HG02759 (cell line): ENCODE measurements at regions not wholly inside any gene's neighbourhood (a gene's known extent, or its start where the extent isn't known, plus 50 kb on each side); places are given as distances from the start of the nearest gene placed in this dataset.

ENCODE experiments used
- ATAC-seq: cut with Tn5 transposase; IDR thresholded peaks from one replicate; pipeline ENCODE4 v1.9.1; 2021; ENCODE audit warnings: mild to moderate bottlenecking, moderate library complexity; ENCODE audit not compliant: unreplicated experiment

DNA sequence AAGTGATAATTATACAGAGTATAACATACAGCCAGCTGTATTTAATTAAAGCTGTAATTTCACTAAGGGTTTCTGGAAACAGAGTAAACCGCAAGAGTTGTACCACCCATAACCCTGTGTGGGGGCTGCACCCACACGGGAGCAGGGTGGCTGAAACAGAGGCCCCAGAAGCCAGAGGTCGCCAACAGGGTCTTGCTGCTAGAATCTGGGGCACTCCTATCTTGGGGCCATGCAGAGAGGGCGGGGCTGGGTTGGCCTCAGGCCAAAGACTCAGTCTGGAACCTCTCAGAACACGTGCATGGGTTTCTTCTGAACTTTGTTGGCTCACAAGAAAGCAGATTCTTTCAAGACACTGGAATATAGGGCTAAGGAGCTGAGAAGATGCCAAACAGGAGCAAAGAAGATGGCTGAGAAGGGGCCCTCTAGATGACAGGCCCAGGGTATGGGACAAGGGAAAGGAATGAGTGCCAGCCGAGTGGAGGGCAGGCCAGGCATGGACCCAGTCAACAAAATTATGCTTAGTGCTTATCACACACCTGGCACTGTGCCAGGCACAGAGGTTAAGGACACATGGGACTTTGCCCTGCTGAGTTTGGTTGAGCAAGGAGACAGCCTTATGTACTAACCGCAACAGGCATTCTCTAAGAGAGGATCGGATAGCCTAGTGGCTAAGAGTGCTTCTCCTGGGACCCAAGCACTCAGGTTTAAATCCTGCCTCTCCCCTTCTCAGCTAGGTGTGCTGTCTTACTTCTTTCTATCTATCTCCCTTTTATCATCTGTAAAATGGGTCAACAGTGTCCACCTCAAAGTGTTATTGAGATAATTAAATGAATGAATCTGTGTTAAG, 96.6 kb upstream of the FOXP4 start:
- ATAC-seq: no peak

DNA sequence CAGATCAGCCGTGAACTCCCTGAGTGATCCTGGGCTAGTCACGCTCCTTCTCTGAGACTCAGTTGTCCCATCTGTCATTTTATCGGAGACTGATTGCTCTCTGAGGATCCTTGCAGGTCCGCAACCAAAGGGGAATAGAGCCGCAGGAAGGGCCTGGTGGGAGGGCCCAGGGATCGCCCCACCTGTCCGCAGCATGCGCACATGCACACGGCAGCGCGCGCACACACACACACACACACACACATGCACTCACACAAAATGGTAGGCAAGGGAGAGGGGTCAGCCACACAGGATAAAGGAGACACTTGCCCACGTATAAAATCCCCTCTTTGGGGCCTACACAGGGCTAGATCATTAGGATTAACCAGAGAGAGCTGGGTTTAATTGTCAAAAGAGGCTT, 95.6 kb upstream of the FOXP4 start:
- ATAC-seq: no peak

DNA sequence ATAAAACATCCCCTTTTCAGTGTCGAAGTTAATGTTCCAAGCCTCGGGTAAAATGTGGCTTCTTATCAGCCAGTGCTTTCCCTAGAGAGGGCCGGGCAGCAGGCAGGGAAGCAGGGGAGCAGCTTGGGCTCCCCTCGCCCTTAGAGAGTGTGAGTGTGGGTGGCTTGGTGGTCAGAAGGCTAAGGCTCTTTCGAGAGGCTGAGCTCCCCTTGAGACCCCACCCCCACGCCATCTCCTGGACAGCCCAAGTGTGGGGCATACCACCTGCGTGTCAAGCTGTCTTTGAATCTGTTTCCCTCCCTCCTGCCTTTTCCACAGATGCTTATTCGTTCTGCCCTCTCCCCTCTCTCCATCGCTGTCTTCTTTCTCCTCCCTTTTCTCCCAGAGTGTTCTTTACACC, 95.1 kb upstream of the FOXP4 start:
- ATAC-seq: no peak

DNA sequence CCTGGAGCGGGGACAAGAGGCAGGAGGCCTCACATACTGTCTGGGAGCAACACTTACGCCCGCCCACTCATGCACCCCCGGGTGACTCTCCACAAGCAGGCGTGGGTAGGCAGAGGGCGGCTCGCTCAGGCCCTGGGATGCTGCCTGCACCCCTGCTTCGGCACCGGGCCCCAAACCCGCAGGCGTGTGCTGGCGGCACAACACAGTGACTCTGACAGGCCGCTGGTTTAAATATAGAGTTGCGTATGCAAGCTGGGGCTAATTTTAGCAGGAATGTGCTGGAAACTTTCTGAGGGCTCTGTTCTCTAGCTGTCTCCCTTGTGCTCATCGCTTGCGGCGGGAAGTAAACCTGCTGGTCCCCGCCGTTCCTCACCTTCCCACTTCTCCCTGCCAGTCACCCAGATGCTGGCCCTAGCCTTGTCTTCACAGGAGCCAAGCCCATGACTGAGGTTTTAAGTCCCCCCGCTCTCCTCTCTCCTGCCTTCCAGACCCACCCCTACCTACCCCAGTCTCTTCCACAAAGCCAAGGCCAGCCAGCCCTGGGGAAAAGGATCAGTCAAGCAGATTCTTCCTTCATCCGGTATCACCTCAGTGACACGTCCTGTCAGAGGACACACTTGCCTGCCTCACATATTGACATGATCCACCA, 94.5 kb upstream of the FOXP4 start:
- ATAC-seq: no peak

DNA sequence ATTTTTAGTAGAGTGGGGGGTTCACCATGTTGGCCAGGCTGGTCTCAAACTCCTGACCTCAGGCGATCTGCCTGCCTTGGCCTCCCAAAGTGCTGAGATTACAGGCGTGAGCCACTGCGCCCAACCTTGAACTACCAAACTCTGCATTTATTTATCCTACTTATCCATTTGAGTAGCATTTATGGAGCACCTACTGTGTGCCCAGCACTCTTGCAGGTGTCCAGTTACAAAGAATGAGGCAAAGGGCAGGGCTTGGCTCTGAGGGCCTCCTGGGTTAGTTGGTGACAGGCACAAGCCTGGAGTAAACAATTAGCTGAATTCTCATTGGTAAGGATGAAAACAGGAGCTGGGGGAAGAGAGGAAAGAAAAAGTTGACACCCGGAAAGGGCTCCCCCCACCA, 93.4 kb upstream of the FOXP4 start:
- no peak for ATAC-seq

DNA sequence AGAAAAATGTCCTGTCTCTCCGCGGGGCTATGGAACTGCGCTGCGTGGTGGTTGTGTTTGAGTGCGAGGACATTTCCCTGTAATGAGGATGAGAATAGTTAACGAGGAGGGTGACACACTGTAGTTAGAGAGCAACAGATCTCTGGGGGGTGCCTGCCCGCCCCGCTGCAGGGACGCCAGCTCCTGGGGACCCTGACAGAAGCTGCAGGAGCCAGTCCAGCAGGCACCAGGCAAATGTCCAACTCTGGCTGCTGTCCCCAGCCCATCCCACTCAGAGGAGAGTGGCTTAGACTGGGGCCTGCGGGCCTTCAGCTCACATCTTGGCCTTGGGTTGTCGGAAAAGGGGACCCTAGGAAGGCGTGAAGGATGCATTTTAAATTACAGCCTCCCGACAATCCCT, 92.9 kb upstream of the FOXP4 start:
- no peak for ATAC-seq

DNA sequence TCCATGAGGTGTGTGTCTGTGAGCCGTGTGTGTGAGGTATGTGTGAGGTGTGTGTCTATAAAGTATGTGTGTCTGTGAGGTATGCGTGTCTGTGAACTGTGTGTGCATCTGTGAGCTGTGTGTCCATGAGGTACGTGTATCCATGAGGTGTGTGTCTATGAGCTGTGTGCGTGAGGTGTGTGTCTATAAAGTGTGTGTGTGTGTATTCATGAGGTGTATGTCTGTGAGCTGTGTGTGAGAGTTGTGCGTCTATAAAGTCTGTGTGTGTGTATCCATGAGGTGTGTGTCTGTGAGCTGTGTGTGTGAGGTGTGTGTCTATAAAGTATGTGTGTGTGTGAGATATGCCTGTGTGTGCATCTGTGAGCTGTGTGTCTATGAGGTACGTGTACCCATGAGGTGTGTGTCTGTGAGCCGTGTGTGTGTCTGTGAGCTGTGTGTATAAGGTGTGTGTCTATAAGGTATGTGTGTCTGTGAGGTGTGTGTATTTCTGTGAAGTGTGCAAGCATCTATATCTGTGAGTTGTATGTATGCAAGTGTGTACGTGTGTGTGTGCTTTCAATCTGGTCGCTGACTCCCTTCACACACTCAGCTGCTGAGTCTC, 91.9 kb upstream of the FOXP4 start:
- no peak for ATAC-seq

DNA sequence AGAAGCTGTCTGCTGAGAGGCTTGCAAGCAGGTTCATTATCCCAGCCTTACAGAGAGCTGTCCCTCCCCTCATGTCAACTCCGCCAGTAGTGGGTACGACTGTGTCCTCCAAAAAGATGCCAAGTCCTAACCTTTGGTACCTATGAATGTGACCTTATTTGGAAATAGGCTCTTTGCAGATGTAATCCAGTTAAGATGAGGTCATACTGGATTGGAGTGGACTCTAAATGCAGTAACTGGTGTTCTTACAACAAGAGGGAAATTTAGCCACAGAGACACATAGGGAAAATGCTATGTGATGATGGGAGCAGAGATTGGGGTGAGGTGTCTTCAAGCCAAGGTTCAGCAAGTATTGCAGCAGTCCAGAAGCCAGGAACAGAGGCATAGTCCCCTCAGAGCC, 90.8 kb upstream of the FOXP4 start:
- no peak for ATAC-seq

DNA sequence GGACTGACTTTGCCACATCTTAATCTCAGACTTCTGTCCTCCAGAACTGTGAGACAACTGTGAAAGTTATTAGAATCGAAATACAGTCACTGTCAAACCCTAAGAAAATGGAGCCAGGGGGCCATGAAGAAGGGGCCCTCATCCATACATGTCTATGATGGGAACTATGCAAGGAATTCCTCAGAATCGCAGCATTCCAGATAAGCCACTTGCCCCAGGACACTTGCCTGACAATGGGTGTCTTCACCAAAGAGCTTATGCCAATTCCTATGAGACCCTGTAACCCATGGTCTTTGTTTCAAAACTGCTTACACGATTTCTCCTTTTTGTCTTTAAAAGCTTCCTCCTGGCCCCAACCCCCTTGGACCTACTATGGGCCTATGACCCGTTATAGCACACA, 90.4 kb upstream of the FOXP4 start:
- ATAC-seq: no peak

DNA sequence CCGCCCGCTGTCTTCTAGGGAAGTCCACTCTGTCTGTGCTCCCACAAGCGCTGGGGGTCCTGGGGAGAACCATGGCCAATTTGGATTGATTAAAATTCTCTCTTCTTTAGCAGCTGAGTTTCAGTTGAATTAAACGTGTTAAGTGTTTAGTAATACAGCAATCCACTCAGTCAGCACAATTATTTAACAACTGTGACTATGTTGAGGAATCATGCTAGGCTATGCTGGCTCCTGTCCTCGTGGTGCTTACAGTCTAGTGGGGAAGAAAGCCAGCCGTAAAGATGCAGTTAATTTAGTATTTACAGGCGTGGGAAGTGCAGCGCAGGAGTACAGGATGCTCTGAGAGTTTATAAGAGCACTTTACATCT, 88.9 kb upstream of the FOXP4 start:
- ATAC-seq: no peak

DNA sequence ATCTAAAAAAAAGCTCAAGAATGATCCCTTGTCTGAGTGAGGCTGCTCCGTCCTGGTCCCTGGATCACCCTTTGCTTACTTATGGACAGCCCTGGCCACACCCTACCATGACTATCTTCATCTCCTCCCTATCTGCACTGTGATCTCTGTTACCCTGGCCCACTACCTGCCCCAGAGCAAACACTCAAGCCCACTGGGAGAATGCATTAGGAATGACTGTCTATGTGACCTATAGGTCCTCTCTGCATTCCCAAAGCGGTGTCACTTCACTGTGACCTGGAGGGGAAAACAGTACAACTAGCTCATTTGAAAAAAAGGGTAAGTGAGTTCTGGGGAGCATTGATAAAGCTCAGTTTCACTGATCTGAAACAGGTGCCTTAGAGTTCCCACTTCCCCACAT, 86.4 kb upstream of the FOXP4 start:
- ATAC-seq: no peak

DNA sequence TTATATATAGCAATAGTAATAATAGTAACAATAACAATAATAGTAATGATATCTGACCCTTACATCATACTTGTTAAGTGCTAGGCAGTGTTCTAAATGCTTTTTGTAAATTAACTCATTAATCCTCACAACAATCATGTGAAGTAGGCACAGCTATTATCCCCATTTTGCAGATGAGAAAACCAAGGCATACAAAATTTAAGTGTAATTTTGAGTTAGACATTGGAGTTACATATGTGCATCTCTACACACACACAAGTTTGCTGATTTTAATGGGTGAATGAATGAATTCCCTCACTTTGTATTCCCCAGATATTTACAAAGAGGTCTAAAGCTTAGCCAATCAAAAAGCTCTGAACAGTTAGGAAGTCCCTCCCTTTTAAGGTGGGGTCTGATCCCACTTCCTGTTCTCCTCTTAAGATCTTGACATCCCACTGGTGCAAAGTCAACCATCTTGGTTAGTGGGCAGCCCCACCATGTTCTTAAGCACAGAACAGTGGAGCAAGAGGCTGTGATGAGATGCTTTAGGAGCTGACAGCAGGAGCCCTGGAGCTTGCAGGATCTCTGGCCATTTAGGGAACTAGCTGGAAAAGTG, 85.3 kb upstream of the FOXP4 start:
- ATAC-seq: no peak

DNA sequence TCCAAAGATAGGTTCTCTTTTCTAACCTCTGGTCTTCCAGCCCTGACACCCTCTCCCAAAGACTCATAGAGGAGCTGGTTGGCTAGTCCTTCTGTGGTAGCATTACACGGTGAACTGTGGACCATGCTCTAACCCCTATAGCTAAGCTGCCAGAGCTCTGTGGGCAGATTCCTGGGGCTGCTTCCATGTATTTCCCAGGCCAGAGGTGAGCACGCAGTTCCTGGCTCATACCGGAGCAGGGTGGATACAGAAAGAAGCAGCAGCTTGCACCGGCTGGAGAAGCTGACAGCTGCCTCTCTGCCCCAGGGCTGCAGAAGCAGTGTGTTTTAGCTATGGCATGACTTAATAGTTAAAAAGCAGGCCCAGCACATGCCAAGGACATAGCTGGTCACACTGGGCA, 84.1 kb upstream of the FOXP4 start:
- no peak for ATAC-seq

DNA sequence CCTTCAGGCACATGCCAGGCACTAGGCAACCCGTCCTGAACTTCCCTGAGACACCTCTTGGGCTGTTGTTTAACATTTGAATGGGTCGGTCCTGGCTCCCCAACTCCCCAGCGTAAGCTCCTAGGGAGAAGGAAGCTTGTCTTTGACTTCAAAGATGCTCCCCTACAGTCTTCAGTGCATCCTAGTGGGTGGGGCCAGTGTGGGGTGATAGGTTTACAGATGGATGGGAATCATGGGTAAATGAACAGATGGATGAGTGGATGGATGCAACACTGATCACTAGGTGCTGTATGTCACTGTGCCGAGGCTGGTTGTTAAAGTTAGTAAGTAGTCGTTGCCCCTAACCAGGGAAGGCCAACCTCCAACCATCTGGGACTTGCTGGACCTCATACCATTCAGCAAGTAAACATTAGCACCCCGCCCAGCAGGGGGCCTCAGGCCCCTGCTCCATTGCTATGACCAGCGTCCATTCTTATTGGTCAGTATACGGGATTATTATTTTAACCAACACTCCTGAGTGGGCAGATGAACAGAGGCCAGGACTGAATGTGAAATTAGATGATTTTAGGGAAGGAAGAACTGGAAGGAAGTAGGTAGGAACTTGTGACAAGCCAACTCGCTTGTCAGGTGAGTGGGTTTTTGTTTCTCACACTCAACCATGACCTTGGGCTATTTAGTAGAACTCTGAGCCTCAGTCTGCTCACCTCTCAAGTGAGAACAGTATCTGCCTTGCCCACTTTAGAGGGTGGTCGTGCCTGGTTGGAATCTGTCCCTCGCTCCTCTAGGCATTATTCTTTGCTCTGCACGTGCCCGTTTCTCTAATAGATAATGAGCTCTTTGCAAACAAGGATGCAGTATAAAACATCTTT, 82.9 kb upstream of the FOXP4 start:
- no peak for ATAC-seq

DNA sequence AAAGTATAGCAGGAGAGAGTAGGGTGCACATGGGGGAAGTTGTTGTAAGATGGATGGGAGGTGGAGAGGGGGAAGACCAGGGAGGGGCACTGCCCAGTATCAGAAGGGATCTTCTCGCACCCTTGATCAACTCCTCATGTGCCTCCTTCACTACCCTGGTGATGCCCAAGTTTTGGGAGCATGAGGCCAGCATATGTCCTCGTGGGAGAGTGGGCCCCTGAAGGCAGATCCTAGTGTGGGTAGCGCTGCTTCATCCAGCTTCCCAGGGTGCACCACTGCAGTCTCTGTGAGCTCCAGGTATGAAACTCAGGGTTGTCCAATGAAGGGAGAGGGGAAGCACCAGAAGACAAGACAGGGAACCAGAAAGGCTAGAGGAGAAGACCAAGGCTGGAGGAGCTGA, 82.2 kb upstream of the FOXP4 start:
- ATAC-seq: no peak

DNA sequence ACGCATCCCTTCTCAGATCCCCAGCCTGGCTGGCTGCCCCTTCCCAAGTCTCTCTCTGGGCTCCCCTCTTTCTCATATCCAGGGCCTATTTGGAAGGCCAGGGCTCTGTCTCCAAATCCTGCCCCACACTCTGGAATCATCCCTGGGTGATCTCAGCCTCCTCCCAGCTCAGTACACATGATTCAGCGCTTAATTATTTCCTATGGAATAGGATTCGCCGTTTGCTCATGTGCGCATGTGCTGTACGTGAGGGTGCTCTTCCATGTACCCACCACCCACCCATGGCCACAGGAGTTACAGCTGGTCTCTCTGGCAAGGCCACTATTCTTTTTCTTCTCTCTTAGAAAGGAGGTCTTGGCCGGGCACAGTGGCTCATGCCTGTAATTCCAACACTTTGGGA, 81.7 kb upstream of the FOXP4 start:
- ATAC-seq: no peak

DNA sequence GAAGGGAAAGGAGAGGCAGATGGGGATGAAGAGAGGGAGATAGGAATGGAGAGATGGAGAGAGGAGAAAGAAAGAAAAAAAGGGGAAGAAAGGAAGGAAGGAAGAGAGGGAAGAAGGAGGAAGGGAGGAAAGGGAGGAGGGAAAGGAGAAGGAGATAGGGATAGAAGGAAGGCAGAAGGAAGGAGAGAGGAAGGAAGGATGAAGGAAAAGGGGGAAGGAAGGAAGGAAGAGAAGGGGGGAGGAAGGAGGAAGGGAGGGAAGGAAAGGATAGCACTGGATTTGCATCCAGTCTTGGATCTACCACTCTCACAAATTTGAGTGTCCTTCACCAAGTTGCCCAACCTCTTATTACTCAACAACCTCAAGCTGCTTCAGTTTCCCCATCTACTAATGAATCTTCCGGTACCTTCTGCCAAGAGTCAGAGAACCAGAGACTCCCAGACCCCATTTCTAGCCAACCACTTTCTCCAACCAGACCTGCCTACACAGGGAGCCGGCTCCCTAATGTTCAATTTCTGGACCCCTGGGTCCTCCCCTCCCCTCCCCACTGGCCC, 79.7 kb upstream of the FOXP4 start:
- no peak for ATAC-seq

DNA sequence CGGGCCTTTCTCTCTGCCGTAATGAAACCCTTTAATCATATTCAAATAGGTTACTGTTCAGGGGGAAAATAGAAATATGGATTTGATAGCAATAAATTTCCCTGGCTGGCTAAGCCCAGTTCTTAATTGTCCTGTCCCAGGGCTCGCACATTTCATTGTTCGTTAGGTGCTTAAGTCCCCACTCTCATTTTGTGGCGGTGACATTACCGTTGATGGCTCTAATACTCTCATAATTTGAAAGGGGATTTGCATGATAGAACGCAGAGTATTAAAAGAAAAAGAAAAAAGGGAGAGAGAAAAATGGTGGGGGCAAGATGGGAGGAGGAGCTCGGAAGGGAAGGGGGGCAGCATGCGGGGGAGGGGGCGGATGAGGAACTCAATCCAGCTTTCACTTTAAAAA, 79.1 kb upstream of the FOXP4 start:
- ATAC-seq: no peak

DNA sequence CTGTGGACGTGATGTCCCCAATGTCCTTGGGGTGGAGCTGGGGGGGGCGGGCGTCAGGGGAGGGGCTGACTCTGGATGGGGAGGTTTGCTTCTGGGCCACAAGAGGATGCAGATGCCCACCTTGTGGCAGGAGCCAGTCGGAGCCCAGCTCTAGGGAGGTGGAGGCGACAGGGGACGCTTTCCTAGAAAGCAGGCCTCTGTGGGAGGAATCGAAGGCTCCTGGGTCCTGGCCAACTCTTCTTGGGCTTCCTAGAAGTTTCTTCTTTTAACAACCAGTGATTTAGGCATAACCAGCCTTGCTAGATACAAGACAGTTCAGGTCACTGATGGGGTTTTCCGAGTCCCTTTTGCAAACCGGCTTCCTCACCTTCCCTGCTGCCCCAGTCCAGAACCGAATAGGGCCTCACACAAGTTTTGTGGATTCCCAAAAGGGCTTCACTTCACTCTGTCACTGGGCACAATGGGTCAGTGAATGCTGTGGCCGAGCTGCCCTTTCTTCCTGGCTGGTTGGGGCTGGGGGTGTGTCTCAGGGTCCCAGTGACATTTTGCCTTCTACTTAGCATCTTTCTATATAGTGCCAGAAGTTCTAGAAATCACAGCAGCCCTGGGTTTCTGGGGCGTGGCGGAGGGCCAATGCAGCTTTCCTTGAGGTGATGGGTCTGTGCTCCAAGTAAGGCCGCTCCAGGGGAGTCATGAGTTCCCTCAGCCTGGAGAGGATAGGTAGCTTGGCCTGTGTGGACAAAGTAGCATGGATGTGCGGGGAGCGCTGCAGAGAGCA, 78.4 kb upstream of the FOXP4 start:
- ATAC-seq: no peak
